ENCODE measurements at regions not wholly inside any gene's neighbourhood (a gene's known extent, or its start where the extent isn't known, plus 50 kb on each side); places are given as distances from the start of the nearest gene placed in this dataset.

- Mint-ChIP-seq H3K27ac (no peak overlapping the region), H3K27me3 (peaks cover 12% of the 10 kb centered on the region), H3K4me1 (ENCODE audit: low read depth) (peaks cover 10% of the 10 kb centered on the region), H3K9me3 (peaks cover 2% of the 10 kb centered on the region), H3K36me3 (ENCODE audit: low read depth) (no peaks in the 10 kb centered on the region), H3K4me3 (no peak overlapping the region)
- POLR2A ChIA-PET: no interaction called here
- Histone ChIP-seq H3K27ac (ENCODE audit: low read depth in 1 of 2, low read length in 2 of 2) (no peak overlapping the region), H3K36me3 (ENCODE audit: insufficient read depth, low read length) (no peaks in the 10 kb centered on the region), H3K27me3 (ENCODE audit: control insufficient read depth in 1 of 2, insufficient read depth in 2 of 2, low read length in 2 of 2) (no peaks in the 10 kb centered on the region), H3K4me1 (ENCODE audit: insufficient read depth, low read length) (no peaks in the 10 kb centered on the region), H3K9me3 (ENCODE audit: control insufficient read depth in 1 of 2, insufficient read depth in 1 of 2, low read length in 2 of 2) (peaks cover 0 to 4% of the 10 kb centered on the region in 2 experiments), H3K4me3 (ENCODE audit: low read length) (no peak overlapping the region)
- TF ChIP-seq, protein P1, sequence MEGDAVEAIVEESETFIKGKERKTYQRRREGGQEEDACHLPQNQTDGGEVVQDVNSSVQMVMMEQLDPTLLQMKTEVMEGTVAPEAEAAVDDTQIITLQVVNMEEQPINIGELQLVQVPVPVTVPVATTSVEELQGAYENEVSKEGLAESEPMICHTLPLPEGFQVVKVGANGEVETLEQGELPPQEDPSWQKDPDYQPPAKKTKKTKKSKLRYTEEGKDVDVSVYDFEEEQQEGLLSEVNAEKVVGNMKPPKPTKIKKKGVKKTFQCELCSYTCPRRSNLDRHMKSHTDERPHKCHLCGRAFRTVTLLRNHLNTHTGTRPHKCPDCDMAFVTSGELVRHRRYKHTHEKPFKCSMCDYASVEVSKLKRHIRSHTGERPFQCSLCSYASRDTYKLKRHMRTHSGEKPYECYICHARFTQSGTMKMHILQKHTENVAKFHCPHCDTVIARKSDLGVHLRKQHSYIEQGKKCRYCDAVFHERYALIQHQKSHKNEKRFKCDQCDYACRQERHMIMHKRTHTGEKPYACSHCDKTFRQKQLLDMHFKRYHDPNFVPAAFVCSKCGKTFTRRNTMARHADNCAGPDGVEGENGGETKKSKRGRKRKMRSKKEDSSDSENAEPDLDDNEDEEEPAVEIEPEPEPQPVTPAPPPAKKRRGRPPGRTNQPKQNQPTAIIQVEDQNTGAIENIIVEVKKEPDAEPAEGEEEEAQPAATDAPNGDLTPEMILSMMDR (IDR thresholded peaks at IDR 0.05): no peak
- DNase-seq (no peak), ATAC-seq (ENCODE audit: poor library complexity) (no peak)
- intact Hi-C loops (cut with DNase I, micrococcal nuclease): no loop called here
- CTCF ChIA-PET: no interaction called here
These were observed 104.2 kb upstream of the PFN2 start for GRCh38 chr3:150074697-150075416.

GRCh38 chr3:150074277-150074676 lies 103.6 kb upstream of the PFN2 start:
- CTCF ChIA-PET: no interaction called here
- Histone ChIP-seq H3K4me1 (ENCODE audit: insufficient read depth, low read length) (no peaks in the 10 kb centered on the region), H3K27me3 (ENCODE audit: control insufficient read depth in 1 of 2, insufficient read depth in 2 of 2, low read length in 2 of 2) (no peaks in the 10 kb centered on the region), H3K4me3 (ENCODE audit: low read length) (no peak overlapping the region), H3K9me3 (ENCODE audit: control insufficient read depth in 1 of 2, insufficient read depth in 1 of 2, low read length in 2 of 2) (peaks cover 0 to 4% of the 10 kb centered on the region in 2 experiments), H3K27ac (ENCODE audit: low read depth in 1 of 2, low read length in 2 of 2) (no peak overlapping the region), H3K36me3 (ENCODE audit: insufficient read depth, low read length) (no peaks in the 10 kb centered on the region)
- no peaks in the 10 kb centered on the region for H3K36me3 Mint-ChIP-seq (ENCODE audit: low read depth)
- H3K27ac Mint-ChIP-seq: no peak overlapping the region
- H3K27me3 Mint-ChIP-seq: peaks cover 15% of the 10 kb centered on the region
- H3K4me1 Mint-ChIP-seq (ENCODE audit: low read depth): peaks cover 10% of the 10 kb centered on the region
- ATAC-seq (ENCODE audit: poor library complexity) (no peak), DNase-seq (no peak)
- TF ChIP-seq, protein P1 (IDR thresholded peaks at IDR 0.05): no peak
- H3K4me3 Mint-ChIP-seq: no peak overlapping the region
- intact Hi-C loops (cut with DNase I, micrococcal nuclease): no loop called here
- H3K9me3 Mint-ChIP-seq: peaks cover 2% of the 10 kb centered on the region
- POLR2A ChIA-PET: no interaction called here

DNA sequence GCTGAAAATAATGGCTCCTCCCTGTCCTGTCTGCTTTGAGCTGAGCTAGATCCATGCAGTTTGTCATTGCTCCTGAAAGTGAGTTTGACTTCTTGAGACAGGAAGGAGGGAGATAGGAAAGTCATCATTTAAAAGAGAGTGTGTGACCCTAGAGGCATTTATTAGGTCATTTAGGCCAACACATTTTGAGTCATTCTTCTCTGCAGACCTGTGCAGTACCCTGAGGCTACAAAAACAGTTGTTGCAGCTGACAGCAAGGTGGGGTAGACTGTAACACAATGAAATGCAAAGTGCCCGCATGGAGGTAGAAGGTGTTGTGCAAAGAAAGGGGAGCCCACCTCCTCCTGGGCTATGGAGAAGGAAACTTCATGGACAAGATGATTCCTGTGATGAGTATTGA lies 102.8 kb upstream of the PFN2 start:
- Histone ChIP-seq H3K36me3 (ENCODE audit: insufficient read depth, low read length) (no peaks in the 10 kb centered on the region), H3K27me3 (ENCODE audit: control insufficient read depth in 1 of 2, insufficient read depth in 2 of 2, low read length in 2 of 2) (no peaks in the 10 kb centered on the region), H3K9me3 (ENCODE audit: control insufficient read depth in 1 of 2, insufficient read depth in 1 of 2, low read length in 2 of 2) (peaks cover 0 to 4% of the 10 kb centered on the region in 2 experiments), H3K27ac (ENCODE audit: low read depth in 1 of 2, low read length in 2 of 2) (no peak overlapping the region), H3K4me1 (ENCODE audit: insufficient read depth, low read length) (no peaks in the 10 kb centered on the region), H3K4me3 (ENCODE audit: low read length) (no peak overlapping the region)
- Mint-ChIP-seq H3K27ac (no peak overlapping the region), H3K36me3 (ENCODE audit: low read depth) (no peaks in the 10 kb centered on the region), H3K4me1 (ENCODE audit: low read depth) (peaks cover 10% of the 10 kb centered on the region), H3K4me3 (no peak overlapping the region), H3K27me3 (peaks cover 17% of the 10 kb centered on the region), H3K9me3 (peaks cover 2% of the 10 kb centered on the region)
- DNase-seq: no peak
- ChIA-PET CTCF (no interaction called here), POLR2A (no interaction called here)
- intact Hi-C loops (cut with DNase I, micrococcal nuclease): no loop called here
- TF ChIP-seq, protein P1 (IDR thresholded peaks at IDR 0.05): no peak
- no peak for ATAC-seq (ENCODE audit: poor library complexity)
